ENCODE measurements at regions not wholly inside any gene's neighbourhood (a gene's known extent, or its start where the extent isn't known, plus 50 kb on each side); places are given as distances from the start of the nearest gene placed in this dataset.

GRCh38 chr9:97359147-97359546 is 51.7 kb downstream of the CCDC180 start:
- H3K9me3 Mint-ChIP-seq, result no peaks in the 10 kb centered on the region
- ChIA-PET CTCF (no interaction called here), POLR2A (no interaction called here)
- Histone ChIP-seq H3K4me1 (ENCODE audit: control insufficient read depth in 2 of 2, insufficient read depth in 2 of 2, low read length in 2 of 2) (no peaks in the 10 kb centered on the region), H3K27ac (ENCODE audit: low read depth, low read length) (no peak overlapping the region), H3K9me3 (ENCODE audit: control insufficient read depth in 2 of 3, low read length in 3 of 3) (no peaks in the 10 kb centered on the region), H3K4me3 (ENCODE audit: low read length) (no peak overlapping the region), H3K36me3 (ENCODE audit: control insufficient read depth in 2 of 3, insufficient read depth in 3 of 3, low read length in 3 of 3) (peaks cover 0 to 15% (median 0%) of the 10 kb centered on the region in 3 experiments), H3K27me3 (ENCODE audit: control insufficient read depth in 2 of 2, insufficient read depth in 2 of 2, low read length in 2 of 2) (no peaks in the 10 kb centered on the region)
- H3K36me3 Mint-ChIP-seq, result peaks cover 0 to 63% (median 26%) of the 10 kb centered on the region in 5 donors
- H3K4me3 Mint-ChIP-seq, result no peak overlapping the region
- no peak overlapping the region for H3K27ac Mint-ChIP-seq
- no peak for ATAC-seq
- DNase-seq, result no peak
- intact Hi-C loops (cut with micrococcal nuclease), result no loop called here
- H3K27me3 Mint-ChIP-seq, result no peaks in the 10 kb centered on the region
- H3K4me1 Mint-ChIP-seq, result peaks cover 0 to 7% (median 1%) of the 10 kb centered on the region in 7 donors
